ENCODE measurements at regions not wholly inside any gene's neighbourhood (a gene's known extent, or its start where the extent isn't known, plus 50 kb on each side); places are given as distances from the start of the nearest gene placed in this dataset.

DNA sequence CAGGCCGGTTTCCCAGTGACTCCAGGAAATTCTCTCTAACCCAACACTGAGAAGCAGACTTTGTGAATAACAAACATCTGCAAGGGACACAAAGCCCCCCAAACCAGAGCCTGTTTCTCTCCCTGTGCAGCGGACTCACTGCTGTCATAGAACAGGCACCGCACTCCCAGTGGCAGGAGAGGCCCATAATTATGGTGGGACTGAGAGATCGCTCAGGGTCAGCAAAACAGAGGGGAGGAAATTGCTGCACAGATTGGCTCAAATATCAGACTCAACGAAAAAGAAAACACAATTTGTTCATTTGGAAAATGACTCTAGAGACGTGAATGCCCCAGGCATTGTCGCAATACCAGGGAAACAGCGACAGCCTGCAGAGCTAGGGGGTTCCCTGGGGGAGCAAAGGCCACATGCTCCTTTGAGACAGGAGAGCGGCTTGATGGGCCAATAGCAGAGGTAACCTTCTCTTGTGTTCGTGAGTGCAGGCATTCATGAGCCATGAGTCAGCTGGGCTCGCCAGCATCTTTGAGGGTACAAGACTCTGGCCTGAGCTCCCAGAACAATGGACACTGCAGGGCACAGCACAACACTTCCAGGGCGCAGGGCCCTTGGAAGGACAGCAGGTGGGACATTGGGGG lies 143.3 kb upstream of the KLHL29 start:
- TF ChIP-seq, protein P1, sequence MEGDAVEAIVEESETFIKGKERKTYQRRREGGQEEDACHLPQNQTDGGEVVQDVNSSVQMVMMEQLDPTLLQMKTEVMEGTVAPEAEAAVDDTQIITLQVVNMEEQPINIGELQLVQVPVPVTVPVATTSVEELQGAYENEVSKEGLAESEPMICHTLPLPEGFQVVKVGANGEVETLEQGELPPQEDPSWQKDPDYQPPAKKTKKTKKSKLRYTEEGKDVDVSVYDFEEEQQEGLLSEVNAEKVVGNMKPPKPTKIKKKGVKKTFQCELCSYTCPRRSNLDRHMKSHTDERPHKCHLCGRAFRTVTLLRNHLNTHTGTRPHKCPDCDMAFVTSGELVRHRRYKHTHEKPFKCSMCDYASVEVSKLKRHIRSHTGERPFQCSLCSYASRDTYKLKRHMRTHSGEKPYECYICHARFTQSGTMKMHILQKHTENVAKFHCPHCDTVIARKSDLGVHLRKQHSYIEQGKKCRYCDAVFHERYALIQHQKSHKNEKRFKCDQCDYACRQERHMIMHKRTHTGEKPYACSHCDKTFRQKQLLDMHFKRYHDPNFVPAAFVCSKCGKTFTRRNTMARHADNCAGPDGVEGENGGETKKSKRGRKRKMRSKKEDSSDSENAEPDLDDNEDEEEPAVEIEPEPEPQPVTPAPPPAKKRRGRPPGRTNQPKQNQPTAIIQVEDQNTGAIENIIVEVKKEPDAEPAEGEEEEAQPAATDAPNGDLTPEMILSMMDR (IDR thresholded peaks at IDR 0.05; ENCODE audit: insufficient read depth, low read length, missing control alignments): no peak
- ChIA-PET CTCF (no interaction called here), POLR2A (no interaction called here)
- no peak for DNase-seq (ENCODE audit: low read depth, low spot score)
- no peak overlapping the region for H3K4me3 ChIP-seq (ENCODE audit: low read depth, low read length)

DNA sequence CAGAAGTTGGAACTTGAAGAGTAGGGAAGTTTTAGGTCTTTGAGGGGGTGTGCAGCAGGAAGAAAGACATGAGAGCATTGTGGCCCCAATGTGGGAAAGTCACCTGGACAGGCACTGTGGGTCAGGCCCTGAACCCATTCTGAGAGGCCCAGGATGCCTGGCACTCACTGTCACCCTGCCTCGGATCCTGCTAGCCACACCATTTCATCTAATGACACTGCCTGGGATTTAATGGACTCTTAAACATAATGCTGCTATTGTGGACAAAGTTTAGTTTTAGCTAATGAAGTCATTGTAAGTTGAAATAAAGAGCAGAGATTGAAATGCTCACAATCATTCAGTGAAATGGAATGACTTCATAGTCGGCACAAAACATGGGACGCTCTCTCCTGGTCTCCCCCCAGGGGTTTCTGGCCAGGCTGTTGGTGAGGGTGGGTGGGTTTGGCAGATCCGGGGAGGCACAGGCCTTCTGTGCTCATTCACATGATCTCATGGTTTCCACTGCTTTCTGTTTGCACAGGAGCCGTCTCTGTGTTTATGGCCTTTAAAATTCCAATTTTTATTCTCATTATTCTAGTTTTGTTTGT lies 141.8 kb upstream of the KLHL29 start:
- CTCF ChIA-PET: no interaction called here
- no peak overlapping the region for H3K4me3 ChIP-seq (ENCODE audit: low read depth, low read length)
- POLR2A ChIA-PET: no interaction called here
- TF ChIP-seq, protein P1 (IDR thresholded peaks at IDR 0.05; ENCODE audit: insufficient read depth, low read length, missing control alignments): no peak
- no peak for DNase-seq (ENCODE audit: low read depth, low spot score)

DNA sequence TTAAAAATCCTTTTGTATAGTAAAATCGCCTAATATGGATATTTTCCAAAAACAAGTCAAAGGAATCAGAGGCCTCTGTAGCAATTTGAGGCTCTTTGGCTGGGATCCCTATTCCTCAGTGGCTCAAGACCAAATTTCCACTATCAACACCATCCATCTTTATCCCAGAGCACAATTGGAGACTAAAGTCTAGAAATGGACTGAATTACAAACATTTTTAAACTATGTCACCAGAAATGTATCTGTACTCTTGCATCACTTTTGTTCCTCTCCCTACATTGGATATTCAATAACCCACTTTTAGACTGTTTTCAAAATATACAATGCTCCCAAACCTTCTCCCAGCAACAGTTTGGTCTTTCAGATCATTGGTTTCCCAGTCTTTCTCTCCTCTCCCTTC lies 140.4 kb upstream of the KLHL29 start:
- ChIA-PET CTCF (no interaction called here), POLR2A (no interaction called here)
- no peak overlapping the region for H3K4me3 ChIP-seq (ENCODE audit: low read depth, low read length)
- no peak for DNase-seq (ENCODE audit: low read depth, low spot score)
- TF ChIP-seq, protein P1 (IDR thresholded peaks at IDR 0.05; ENCODE audit: insufficient read depth, low read length, missing control alignments): no peak

DNA sequence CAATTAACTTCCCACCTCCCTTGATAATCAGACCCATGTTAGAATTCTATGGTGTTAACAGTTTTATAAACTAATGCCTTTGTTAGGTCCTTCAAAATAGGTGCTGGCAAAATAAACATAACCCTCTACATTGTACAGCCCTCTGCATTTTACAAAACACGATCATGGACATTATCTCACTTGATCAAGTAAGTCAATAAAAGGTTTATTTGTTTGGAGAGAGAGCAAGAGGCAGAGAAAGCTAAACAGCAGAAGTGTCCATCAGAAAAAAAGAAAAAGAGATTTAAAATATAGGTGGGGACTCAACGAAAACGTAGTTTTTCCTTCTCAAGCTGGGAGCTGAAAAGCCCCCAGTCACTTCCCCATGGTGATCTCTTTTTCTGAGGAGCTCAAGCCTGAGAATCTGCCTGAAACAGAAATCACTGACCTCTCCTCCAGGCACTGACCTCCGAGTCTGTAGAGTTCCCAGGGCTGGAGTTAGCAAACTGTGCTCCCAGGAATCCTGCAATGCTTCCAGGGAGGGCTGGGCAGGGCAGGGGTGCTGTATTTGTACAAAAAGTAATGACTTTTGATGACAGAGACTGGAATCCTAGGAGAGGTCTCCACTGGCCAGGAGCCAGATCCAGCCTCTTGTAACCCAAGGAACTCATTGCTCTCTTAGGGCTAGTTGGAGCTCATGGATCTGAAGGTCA lies 137.8 kb upstream of the KLHL29 start:
- ChIA-PET POLR2A (no interaction called here), CTCF (no interaction called here)
- DNase-seq (ENCODE audit: low read depth, low spot score): no peak

DNA sequence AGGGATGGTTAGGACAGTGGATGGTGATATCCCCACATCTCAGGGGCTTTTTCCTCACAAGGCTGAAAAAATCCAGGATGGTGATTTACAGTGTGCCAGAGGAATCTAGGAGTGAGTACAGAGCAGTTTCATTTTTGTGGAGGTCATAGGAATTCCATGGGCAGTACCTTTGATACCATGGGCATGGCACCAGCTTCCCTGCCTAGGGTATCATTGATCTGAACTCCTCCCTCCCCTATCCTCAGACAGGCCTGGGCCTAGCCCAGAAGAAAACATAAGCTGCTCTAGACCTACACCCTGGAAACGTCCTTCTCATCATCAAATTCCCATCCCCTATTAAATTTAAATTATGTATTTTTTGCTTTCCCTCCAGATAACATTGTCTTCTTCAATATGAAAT lies 136.3 kb upstream of the KLHL29 start:
- CTCF ChIA-PET: no interaction called here
- TF ChIP-seq, protein P1 (IDR thresholded peaks at IDR 0.05; ENCODE audit: insufficient read depth, low read length, missing control alignments): no peak
- POLR2A ChIA-PET: no interaction called here
- H3K4me3 ChIP-seq (ENCODE audit: low read depth, low read length): no peak overlapping the region
- DNase-seq (ENCODE audit: low read depth, low spot score): no peak

More for the DNA sequence above, 137.8 kb upstream of the KLHL29 start:
- H3K4me3 ChIP-seq (ENCODE audit: low read depth, low read length): no peak overlapping the region
- TF ChIP-seq, protein P1 (IDR thresholded peaks at IDR 0.05; ENCODE audit: insufficient read depth, low read length, missing control alignments): no peak

DNA sequence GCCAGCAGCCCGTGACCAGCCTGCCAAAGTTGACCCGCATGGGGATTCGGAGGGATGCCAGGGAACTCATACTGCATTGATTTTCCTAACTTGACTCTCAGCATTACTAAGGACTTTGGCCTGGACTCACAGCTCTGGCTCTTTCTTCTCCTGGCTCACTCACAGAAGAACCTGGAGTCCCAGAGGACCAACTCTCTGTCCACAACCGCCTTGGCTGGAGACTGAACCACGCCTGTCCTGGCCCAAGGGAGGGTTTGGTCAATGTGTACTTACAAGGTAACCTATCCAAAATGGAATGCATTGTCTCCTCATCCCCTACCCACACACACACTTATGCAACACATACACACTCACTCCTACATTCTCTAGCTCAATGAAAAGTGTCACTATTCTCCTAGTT lies 135.6 kb upstream of the KLHL29 start:
- CTCF ChIA-PET: no interaction called here
- TF ChIP-seq, protein P1 (IDR thresholded peaks at IDR 0.05; ENCODE audit: insufficient read depth, low read length, missing control alignments): no peak
- no peak for DNase-seq (ENCODE audit: low read depth, low spot score)
- POLR2A ChIA-PET: no interaction called here
- no peak overlapping the region for H3K4me3 ChIP-seq (ENCODE audit: low read depth, low read length)

Data from AG04449 (cell line).